ENCODE measurements at regions not wholly inside any gene's neighbourhood (a gene's known extent, or its start where the extent isn't known, plus 50 kb on each side); places are given as distances from the start of the nearest gene placed in this dataset.

DNA sequence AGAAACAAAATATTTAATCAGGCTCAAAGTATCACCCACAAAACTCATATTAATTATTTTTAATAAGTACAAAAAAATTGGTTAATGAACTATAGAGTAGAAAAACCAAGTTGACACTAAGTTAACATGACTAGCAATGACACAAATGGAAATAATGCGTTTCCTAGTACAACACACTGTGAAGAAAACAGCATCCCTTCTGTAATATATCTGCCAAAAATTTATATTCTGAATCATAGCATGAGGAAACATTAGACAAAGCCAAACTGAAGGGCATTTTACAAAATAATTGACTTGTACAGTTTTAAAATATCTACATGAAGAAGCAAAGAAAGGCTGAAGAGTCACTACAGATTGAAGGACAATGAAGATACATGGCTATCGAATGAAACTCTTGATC is 477.6 kb upstream of the INTU start:
- Histone ChIP-seq H3K27me3 (replicated peaks in 2 of 5; ENCODE audit: control insufficient read depth in 4 of 5, insufficient read depth in 5 of 5, low read length in 4 of 5) (no peaks in the 10 kb centered on the region), H3K36me3 (ENCODE audit: control insufficient read depth in 4 of 4, insufficient read depth in 4 of 4, low read length in 3 of 4) (no peaks in the 10 kb centered on the region), H3K4me3 (ENCODE audit: control insufficient read depth in 1 of 7, extremely low read depth in 1 of 7, insufficient read depth in 4 of 7, low read depth in 2 of 7, low read length in 6 of 7) (no peak overlapping the region), H3K9me3 (ENCODE audit: control extremely low read depth in 1 of 5, control insufficient read depth in 4 of 5, insufficient read depth in 2 of 5, low read depth in 1 of 5, low read length in 4 of 5) (no peaks in the 10 kb centered on the region), H3K4me1 (ENCODE audit: control extremely low read depth in 1 of 4, control insufficient read depth in 4 of 4, insufficient read depth in 4 of 4, low read length in 3 of 4) (no peaks in the 10 kb centered on the region), H3K27ac (ENCODE audit: insufficient read depth in 1 of 2, low read depth in 1 of 2, low read length in 2 of 2, poor library complexity in 1 of 2, severe bottlenecking in 2 of 2) (no peak overlapping the region)
- 100% methylated on average over 1 of the region's 2 CpGs for WGBS (ENCODE audit: insufficient coverage)
- ChIA-PET CTCF (no interaction called here), POLR2A (no interaction called here)
- no peak for DNase-seq

DNA sequence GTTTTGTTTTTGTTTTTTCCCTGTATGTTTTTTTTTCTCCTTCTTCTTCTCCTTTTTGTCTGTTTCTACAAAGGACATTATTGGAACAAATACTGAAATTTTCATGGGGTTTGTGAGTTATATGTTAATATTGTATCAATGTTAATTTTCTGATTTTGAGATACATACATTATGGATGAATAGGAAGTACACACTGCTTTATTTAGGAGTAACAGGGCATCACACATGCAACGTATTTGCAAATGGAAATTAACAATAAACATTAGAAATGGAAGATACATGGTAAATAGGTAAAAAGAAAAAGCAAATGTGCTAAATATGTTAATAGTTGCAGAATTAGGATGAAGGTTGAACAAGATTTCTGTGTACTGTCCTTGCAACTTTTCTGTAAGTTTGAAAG is 477.2 kb upstream of the INTU start:
- ChIA-PET CTCF (no interaction called here), POLR2A (no interaction called here)
- no peak overlapping the region for H3K27ac ChIP-seq (ENCODE audit: insufficient read depth in 1 of 2, low read depth in 1 of 2, low read length in 2 of 2, poor library complexity in 1 of 2, severe bottlenecking in 2 of 2)
- WGBS (ENCODE audit: insufficient coverage): no CpG with 5 or more reads among the region's 1 CpG
- no peak overlapping the region for H3K4me3 ChIP-seq (ENCODE audit: control insufficient read depth in 1 of 7, extremely low read depth in 1 of 7, insufficient read depth in 4 of 7, low read depth in 2 of 7, low read length in 6 of 7)
- DNase-seq: no peak
- no peaks in the 10 kb centered on the region for H3K4me1 ChIP-seq (ENCODE audit: control extremely low read depth in 1 of 4, control insufficient read depth in 4 of 4, insufficient read depth in 4 of 4, low read length in 3 of 4)
- H3K27me3 ChIP-seq (replicated peaks in 2 of 5; ENCODE audit: control insufficient read depth in 4 of 5, insufficient read depth in 5 of 5, low read length in 4 of 5): no peaks in the 10 kb centered on the region
- H3K9me3 ChIP-seq (ENCODE audit: control extremely low read depth in 1 of 5, control insufficient read depth in 4 of 5, insufficient read depth in 2 of 5, low read depth in 1 of 5, low read length in 4 of 5): no peaks in the 10 kb centered on the region
- no peaks in the 10 kb centered on the region for H3K36me3 ChIP-seq (ENCODE audit: control insufficient read depth in 4 of 4, insufficient read depth in 4 of 4, low read length in 3 of 4)

DNA sequence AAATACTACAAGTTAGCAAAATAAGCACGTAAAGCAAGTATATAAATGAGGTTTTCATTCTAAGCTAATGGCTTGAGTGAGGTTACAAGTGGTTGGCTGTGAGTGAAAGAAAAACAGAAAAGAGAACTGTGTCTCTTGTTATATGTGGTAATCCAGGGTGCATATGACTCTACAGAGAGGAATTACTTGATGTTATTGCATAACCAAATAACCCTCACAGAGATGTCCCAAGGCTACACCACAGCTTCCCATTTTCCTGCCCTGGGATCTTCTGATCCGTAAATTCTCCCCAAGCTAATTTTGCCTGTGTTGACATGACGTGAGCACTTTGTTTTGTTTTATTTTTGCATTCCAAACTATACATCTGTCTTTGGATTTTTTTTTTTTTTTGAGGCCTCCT is 470.0 kb upstream of the INTU start:
- no peak for DNase-seq
- CTCF ChIA-PET: interaction anchor here (0.6 kb wide), 1 partner anchor 615 kb away, joined by 3 read pairs; no protein-coding TSS in a partner anchor
- POLR2A ChIA-PET: interaction anchor here (0.6 kb wide), 1 partner anchor 905 kb away, joined by 6 read pairs; no protein-coding TSS in a partner anchor

DNA sequence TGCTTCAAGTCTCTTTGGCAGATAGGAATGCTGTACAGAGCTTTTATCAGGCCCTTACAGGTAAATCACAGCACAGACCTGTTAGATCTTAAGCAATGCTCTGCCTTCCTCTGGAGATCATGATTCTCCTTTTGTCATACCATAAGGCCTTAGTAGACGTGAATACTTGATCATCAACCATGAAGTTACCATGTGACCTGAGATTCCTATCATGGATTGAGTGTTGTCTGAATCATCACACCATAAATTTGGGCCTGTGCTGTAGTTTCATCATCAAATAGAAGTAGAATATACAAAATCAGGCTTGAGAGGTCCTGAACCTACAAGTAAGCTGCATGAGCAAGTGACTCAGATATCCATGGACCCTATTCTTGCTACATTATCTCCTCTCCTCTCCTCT is 466.8 kb upstream of the INTU start:
- no CpG with 5 or more reads among the region's 1 CpG for WGBS (ENCODE audit: insufficient coverage)
- no peaks in the 10 kb centered on the region for H3K36me3 ChIP-seq (ENCODE audit: control insufficient read depth in 4 of 4, insufficient read depth in 4 of 4, low read length in 3 of 4)
- H3K4me1 ChIP-seq (ENCODE audit: control extremely low read depth in 1 of 4, control insufficient read depth in 4 of 4, insufficient read depth in 4 of 4, low read length in 3 of 4): no peaks in the 10 kb centered on the region
- no peaks in the 10 kb centered on the region for H3K9me3 ChIP-seq (ENCODE audit: control extremely low read depth in 1 of 5, control insufficient read depth in 4 of 5, insufficient read depth in 2 of 5, low read depth in 1 of 5, low read length in 4 of 5)
- ChIA-PET POLR2A (no interaction called here), CTCF (no interaction called here)
- no peak overlapping the region for H3K27ac ChIP-seq (ENCODE audit: insufficient read depth in 1 of 2, low read depth in 1 of 2, low read length in 2 of 2, poor library complexity in 1 of 2, severe bottlenecking in 2 of 2)
- H3K4me3 ChIP-seq (ENCODE audit: control insufficient read depth in 1 of 7, extremely low read depth in 1 of 7, insufficient read depth in 4 of 7, low read depth in 2 of 7, low read length in 6 of 7): no peak overlapping the region
- H3K27me3 ChIP-seq (replicated peaks in 2 of 5; ENCODE audit: control insufficient read depth in 4 of 5, insufficient read depth in 5 of 5, low read length in 4 of 5): no peaks in the 10 kb centered on the region
- no peak for DNase-seq

More for the DNA sequence above, 470.0 kb upstream of the INTU start:
- WGBS (ENCODE audit: insufficient coverage): 90% methylated on average over 1 of the region's 3 CpGs
- Histone ChIP-seq H3K27ac (ENCODE audit: insufficient read depth in 1 of 2, low read depth in 1 of 2, low read length in 2 of 2, poor library complexity in 1 of 2, severe bottlenecking in 2 of 2) (no peak overlapping the region), H3K4me1 (ENCODE audit: control extremely low read depth in 1 of 4, control insufficient read depth in 4 of 4, insufficient read depth in 4 of 4, low read length in 3 of 4) (no peaks in the 10 kb centered on the region), H3K36me3 (ENCODE audit: control insufficient read depth in 4 of 4, insufficient read depth in 4 of 4, low read length in 3 of 4) (no peaks in the 10 kb centered on the region), H3K9me3 (ENCODE audit: control extremely low read depth in 1 of 5, control insufficient read depth in 4 of 5, insufficient read depth in 2 of 5, low read depth in 1 of 5, low read length in 4 of 5) (no peaks in the 10 kb centered on the region), H3K27me3 (replicated peaks in 2 of 5; ENCODE audit: control insufficient read depth in 4 of 5, insufficient read depth in 5 of 5, low read length in 4 of 5) (no peaks in the 10 kb centered on the region), H3K4me3 (ENCODE audit: control insufficient read depth in 1 of 7, extremely low read depth in 1 of 7, insufficient read depth in 4 of 7, low read depth in 2 of 7, low read length in 6 of 7) (no peak overlapping the region)

DNA sequence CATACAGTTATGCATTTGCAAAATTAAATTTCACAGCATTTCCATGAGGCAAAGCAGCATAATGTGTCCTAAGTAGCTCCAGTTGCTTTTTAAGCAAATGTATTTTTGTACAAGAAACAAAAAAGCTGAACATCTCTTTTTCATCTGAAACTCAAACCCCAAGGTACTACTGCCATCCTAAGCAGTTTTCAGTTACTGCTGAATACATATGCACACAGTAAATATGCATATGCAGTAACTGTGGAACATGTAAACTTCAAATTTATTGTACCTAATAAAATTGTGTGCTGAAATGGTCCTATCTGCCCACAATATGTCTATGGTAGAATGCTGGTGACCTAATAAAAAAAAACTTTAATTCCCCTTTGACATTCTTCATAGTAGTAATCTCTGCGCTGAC is 458.6 kb upstream of the INTU start:
- H3K9me3 ChIP-seq (ENCODE audit: control extremely low read depth in 1 of 5, control insufficient read depth in 4 of 5, insufficient read depth in 2 of 5, low read depth in 1 of 5, low read length in 4 of 5): no peaks in the 10 kb centered on the region
- 100% methylated on average over 1 of the region's 1 CpG for WGBS (ENCODE audit: insufficient coverage)
- ChIA-PET CTCF (no interaction called here), POLR2A (no interaction called here)
- DNase-seq: no peak
- no peaks in the 10 kb centered on the region for H3K27me3 ChIP-seq (replicated peaks in 2 of 5; ENCODE audit: control insufficient read depth in 4 of 5, insufficient read depth in 5 of 5, low read length in 4 of 5)
- H3K27ac ChIP-seq (ENCODE audit: insufficient read depth in 1 of 2, low read depth in 1 of 2, low read length in 2 of 2, poor library complexity in 1 of 2, severe bottlenecking in 2 of 2): no peak overlapping the region
- H3K4me1 ChIP-seq (ENCODE audit: control extremely low read depth in 1 of 4, control insufficient read depth in 4 of 4, insufficient read depth in 4 of 4, low read length in 3 of 4): no peaks in the 10 kb centered on the region
- no peaks in the 10 kb centered on the region for H3K36me3 ChIP-seq (ENCODE audit: control insufficient read depth in 4 of 4, insufficient read depth in 4 of 4, low read length in 3 of 4)
- H3K4me3 ChIP-seq (ENCODE audit: control insufficient read depth in 1 of 7, extremely low read depth in 1 of 7, insufficient read depth in 4 of 7, low read depth in 2 of 7, low read length in 6 of 7): no peak overlapping the region

DNA sequence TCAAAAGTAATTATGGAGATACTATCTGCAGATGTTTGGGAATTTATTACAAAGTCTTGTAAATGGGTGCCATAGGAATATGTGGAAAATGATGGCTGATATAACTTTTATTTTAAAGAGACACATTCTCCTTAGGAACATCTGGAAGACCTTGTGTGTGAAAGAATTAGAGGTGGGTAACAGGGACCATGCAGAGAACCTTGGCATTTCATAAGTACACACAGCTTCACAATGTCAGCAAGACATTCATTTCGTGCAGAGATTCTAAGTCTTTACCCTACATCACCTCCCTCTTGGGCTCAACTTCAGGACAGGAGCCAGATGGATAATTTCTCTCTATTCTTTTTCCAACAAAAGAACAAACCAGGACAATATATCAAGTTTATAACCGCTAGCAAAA is 458.1 kb upstream of the INTU start:
- Histone ChIP-seq H3K4me1 (ENCODE audit: control extremely low read depth in 1 of 4, control insufficient read depth in 4 of 4, insufficient read depth in 4 of 4, low read length in 3 of 4) (no peaks in the 10 kb centered on the region), H3K36me3 (ENCODE audit: control insufficient read depth in 4 of 4, insufficient read depth in 4 of 4, low read length in 3 of 4) (no peaks in the 10 kb centered on the region), H3K4me3 (ENCODE audit: control insufficient read depth in 1 of 7, extremely low read depth in 1 of 7, insufficient read depth in 4 of 7, low read depth in 2 of 7, low read length in 6 of 7) (no peak overlapping the region), H3K27me3 (replicated peaks in 2 of 5; ENCODE audit: control insufficient read depth in 4 of 5, insufficient read depth in 5 of 5, low read length in 4 of 5) (no peaks in the 10 kb centered on the region), H3K9me3 (ENCODE audit: control extremely low read depth in 1 of 5, control insufficient read depth in 4 of 5, insufficient read depth in 2 of 5, low read depth in 1 of 5, low read length in 4 of 5) (no peaks in the 10 kb centered on the region), H3K27ac (ENCODE audit: insufficient read depth in 1 of 2, low read depth in 1 of 2, low read length in 2 of 2, poor library complexity in 1 of 2, severe bottlenecking in 2 of 2) (no peak overlapping the region)
- WGBS (ENCODE audit: insufficient coverage): 100% methylated on average over 1 of the region's 2 CpGs
- ChIA-PET POLR2A (no interaction called here), CTCF (no interaction called here)
- DNase-seq: no peak

DNA sequence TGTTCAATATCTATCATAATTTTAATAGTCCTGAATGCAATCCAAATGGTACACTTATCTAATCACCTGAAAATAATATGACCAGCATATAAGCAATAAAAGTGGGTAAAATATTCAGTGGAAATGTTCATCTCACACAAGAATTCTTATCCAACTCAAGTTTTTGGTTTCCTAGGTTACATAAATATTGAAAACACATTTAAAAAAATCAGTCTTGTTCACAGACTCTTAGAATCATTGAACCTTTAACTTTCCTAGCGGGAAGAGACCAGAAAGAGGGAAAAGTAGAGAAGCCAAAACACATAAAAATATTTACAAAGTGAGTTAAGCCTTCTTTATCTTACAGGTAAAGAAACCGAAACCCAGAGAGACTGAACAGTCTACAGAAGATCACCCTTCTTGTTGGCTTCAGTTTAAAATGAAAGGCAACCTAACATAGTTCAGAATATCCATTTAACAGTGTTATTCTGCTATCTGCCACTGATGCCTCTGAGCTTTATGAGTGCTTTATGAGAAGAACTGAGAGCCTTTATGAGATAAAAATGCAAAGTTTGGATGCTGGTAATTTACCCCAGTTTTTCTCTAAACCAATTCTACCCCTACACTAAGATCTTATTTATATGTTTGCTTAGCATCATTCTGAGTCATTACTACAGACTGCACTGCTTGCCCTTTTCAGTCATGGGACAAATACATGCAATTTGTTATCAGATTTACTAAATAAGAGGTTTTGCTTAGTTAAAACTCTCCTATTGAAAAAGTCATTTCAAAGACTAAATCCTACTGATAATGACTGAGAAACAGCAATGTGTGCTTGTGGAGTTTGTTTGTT is 453.3 kb upstream of the INTU start:
- ChIA-PET CTCF (no interaction called here), POLR2A (no interaction called here)
- Histone ChIP-seq H3K9me3 (ENCODE audit: control extremely low read depth in 1 of 5, control insufficient read depth in 4 of 5, insufficient read depth in 2 of 5, low read depth in 1 of 5, low read length in 4 of 5) (no peaks in the 10 kb centered on the region), H3K36me3 (ENCODE audit: control insufficient read depth in 4 of 4, insufficient read depth in 4 of 4, low read length in 3 of 4) (no peaks in the 10 kb centered on the region), H3K27me3 (replicated peaks in 2 of 5; ENCODE audit: control insufficient read depth in 4 of 5, insufficient read depth in 5 of 5, low read length in 4 of 5) (no peaks in the 10 kb centered on the region), H3K4me3 (ENCODE audit: control insufficient read depth in 1 of 7, extremely low read depth in 1 of 7, insufficient read depth in 4 of 7, low read depth in 2 of 7, low read length in 6 of 7) (no peak overlapping the region), H3K27ac (ENCODE audit: insufficient read depth in 1 of 2, low read depth in 1 of 2, low read length in 2 of 2, poor library complexity in 1 of 2, severe bottlenecking in 2 of 2) (no peak overlapping the region), H3K4me1 (ENCODE audit: control extremely low read depth in 1 of 4, control insufficient read depth in 4 of 4, insufficient read depth in 4 of 4, low read length in 3 of 4) (no peaks in the 10 kb centered on the region)
- 100% methylated on average over 1 of the region's 2 CpGs for WGBS (ENCODE audit: insufficient coverage)
- DNase-seq: no peak
